Osteoblast (primary cell): ENCODE measurements at regions not wholly inside any gene's neighbourhood (a gene's known extent, or its start where the extent isn't known, plus 50 kb on each side); places are given as distances from the start of the nearest gene placed in this dataset.

Experiments
- DNase-seq: peaks from one replicate; pipeline ENCODE4 v3.0.0; 2011; ENCODE audit warnings: low spot score, mixed read lengths; ENCODE audit not compliant: insufficient read length; ENCODE audit errors: missing footprints
- H2AFZ ChIP-seq: 2 replicates; pipeline ENCODE4 v1.6.0; 2011; ENCODE audit warnings: mild to moderate bottlenecking, low read length
- H3K27ac ChIP-seq: 2 replicates; pipeline ENCODE4 v1.5.1; 2011; ENCODE audit warnings: mild to moderate bottlenecking, low read depth, low read length, moderate library complexity
- H3K27me3 ChIP-seq: 2 replicates; pipeline ENCODE4 v1.6.0; 2012; ENCODE audit warnings: mild to moderate bottlenecking, control low read depth, inconsistent platforms, low read length, moderate library complexity; ENCODE audit not compliant: insufficient read depth
- H3K36me3 ChIP-seq: 2 replicates; pipeline ENCODE4 v1.5.1; 2011; ENCODE audit warnings: mild to moderate bottlenecking, low read length, control low read depth, moderate library complexity; ENCODE audit not compliant: insufficient read depth
- H3K4me1 ChIP-seq: 2 replicates; pipeline ENCODE4 v1.5.1; 2011; ENCODE audit warnings: mild to moderate bottlenecking, low read length, control low read depth, moderate library complexity; ENCODE audit not compliant: insufficient read depth
- H3K4me2 ChIP-seq: 2 replicates; pipeline ENCODE4 v1.6.0; 2011; ENCODE audit warnings: mild to moderate bottlenecking, low read length; ENCODE audit not compliant: insufficient read depth
- H3K4me3 ChIP-seq: fragments of 200-600 bp; sonication (generic); 3 replicates; pipeline ENCODE4 v1.5.1; 2012; ENCODE audit warnings: mild to moderate bottlenecking, low read length, inconsistent platforms; ENCODE audit not compliant: insufficient read depth
- H3K79me2 ChIP-seq: 2 replicates; pipeline ENCODE4 v1.6.0; 2012; ENCODE audit warnings: mild to moderate bottlenecking, low read length, control low read depth, inconsistent platforms; ENCODE audit not compliant: insufficient read depth
- H3K9me3 ChIP-seq: 2 replicates; pipeline ENCODE4 v1.5.1; 2011; ENCODE audit warnings: low read depth, low read length, control low read depth
- H4K20me1 ChIP-seq: 2 replicates; pipeline ENCODE4 v1.6.0; 2012; ENCODE audit warnings: mild to moderate bottlenecking, low read length, control low read depth; ENCODE audit not compliant: insufficient read depth
- TF ChIP-seq, protein P1 (sequence below): IDR thresholded peaks from 2 replicates; pipeline ENCODE4 v1.5.1; 2011; ENCODE audit warnings: mild to moderate bottlenecking, low read depth, low read length, moderate library complexity; ENCODE audit errors: extremely low read depth

DNA sequence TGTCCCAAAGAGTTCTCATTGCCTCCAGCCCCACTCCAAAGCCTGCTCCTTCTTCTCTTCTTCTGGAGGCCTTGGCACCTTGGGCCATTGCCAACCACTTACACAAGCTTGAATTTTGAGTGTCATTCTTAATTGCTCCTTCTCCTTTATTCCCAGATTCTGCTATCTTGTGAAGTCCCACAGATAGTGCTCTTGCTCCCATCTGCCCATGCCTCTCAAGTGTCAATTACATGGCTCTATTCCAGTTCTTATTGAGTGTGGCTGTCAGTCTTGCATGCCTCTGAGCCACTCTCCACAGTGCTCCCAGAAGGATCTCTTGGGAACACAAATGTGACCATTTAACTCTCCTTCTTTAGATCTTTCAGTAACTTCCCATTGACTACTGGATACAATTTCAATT is 117.3 kb upstream of the SFRP2 start:
- Histone ChIP-seq H3K79me2 (no peaks in the 10 kb centered on the region), H3K27me3 (no peaks in the 10 kb centered on the region), H4K20me1 (no peaks in the 10 kb centered on the region), H3K4me1 (no peaks in the 10 kb centered on the region), H2AFZ (no peak overlapping the region), H3K36me3 (no peaks in the 10 kb centered on the region), H3K4me3 (no peak overlapping the region), H3K9me3 (no peaks in the 10 kb centered on the region), H3K27ac (no peak overlapping the region), H3K4me2 (no peak overlapping the region)
- TF ChIP-seq, protein P1, sequence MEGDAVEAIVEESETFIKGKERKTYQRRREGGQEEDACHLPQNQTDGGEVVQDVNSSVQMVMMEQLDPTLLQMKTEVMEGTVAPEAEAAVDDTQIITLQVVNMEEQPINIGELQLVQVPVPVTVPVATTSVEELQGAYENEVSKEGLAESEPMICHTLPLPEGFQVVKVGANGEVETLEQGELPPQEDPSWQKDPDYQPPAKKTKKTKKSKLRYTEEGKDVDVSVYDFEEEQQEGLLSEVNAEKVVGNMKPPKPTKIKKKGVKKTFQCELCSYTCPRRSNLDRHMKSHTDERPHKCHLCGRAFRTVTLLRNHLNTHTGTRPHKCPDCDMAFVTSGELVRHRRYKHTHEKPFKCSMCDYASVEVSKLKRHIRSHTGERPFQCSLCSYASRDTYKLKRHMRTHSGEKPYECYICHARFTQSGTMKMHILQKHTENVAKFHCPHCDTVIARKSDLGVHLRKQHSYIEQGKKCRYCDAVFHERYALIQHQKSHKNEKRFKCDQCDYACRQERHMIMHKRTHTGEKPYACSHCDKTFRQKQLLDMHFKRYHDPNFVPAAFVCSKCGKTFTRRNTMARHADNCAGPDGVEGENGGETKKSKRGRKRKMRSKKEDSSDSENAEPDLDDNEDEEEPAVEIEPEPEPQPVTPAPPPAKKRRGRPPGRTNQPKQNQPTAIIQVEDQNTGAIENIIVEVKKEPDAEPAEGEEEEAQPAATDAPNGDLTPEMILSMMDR: no peak
- no peak for DNase-seq

DNA sequence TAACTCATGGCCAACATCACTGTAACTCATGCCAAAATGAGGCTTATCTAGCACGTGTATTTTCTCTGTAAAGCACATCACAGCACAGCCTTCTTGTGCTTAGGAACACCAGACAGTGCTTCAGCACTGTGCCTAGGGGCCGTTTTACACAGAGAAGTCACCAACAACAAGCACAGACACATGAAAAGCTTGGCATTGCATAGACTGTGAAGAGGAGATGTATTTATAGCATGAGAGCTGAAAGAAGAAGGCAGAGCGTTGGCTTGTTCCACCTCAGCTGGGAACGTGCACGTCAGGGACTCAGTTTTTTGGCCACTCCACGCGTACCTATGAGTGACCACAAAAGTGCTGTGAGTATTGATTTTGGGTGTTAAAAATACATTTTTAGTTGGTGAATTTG is 116.3 kb upstream of the SFRP2 start:
- H3K27ac ChIP-seq: no peak overlapping the region
- no peaks in the 10 kb centered on the region for H3K27me3 ChIP-seq
- H3K4me1 ChIP-seq: no peaks in the 10 kb centered on the region
- H3K36me3 ChIP-seq: no peaks in the 10 kb centered on the region
- H3K79me2 ChIP-seq: no peaks in the 10 kb centered on the region
- H2AFZ ChIP-seq: no peak overlapping the region
- H3K4me2 ChIP-seq: no peak overlapping the region
- TF ChIP-seq, protein P1: no peak
- DNase-seq: no peak
- no peaks in the 10 kb centered on the region for H3K9me3 ChIP-seq
- no peak overlapping the region for H3K4me3 ChIP-seq
- no peaks in the 10 kb centered on the region for H4K20me1 ChIP-seq

DNA sequence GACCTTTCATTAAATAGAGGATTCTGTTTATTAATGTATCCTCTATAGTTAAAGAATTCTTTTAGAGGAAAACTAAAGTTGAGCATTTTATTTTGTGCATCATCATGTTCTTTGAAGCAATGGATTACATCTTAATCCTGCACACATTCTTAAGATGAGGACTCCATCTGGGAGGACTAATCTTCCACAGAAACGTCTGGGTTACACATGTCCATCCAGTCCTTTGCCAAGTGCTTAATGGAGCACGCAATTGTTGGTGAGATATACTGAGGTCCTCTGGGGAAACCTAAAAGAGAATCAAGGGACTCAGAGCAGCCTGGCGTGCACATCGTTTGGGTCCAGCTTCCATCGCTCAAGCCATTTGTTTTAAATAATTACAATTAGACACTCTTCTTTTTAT is 115.1 kb upstream of the SFRP2 start:
- Histone ChIP-seq H3K4me1 (no peaks in the 10 kb centered on the region), H3K36me3 (no peaks in the 10 kb centered on the region), H3K9me3 (no peaks in the 10 kb centered on the region), H3K27ac (no peak overlapping the region), H3K4me2 (no peak overlapping the region), H3K27me3 (no peaks in the 10 kb centered on the region), H2AFZ (no peak overlapping the region), H3K79me2 (no peaks in the 10 kb centered on the region), H3K4me3 (no peak overlapping the region), H4K20me1 (no peaks in the 10 kb centered on the region)
- DNase-seq: no peak
- TF ChIP-seq, protein P1: no peak

DNA sequence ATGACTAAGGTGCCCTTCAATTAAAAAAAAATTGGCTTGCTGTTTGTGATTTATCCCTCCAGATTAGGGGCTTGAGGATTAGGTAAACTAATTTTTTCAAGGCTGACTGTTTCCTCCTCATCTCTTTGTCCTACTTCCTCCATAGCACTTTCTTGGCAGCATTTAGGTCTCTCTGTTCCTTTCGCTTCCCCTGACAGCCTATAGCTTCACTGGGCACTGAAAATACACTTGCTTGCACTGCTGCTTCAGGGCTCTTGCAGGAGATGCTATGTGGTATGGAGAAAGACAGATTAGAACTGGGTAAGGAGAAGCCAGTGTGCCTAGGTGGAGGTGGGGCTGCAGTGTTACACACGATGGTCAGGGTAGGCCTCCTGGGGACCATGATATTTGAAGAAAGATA is 112.3 kb upstream of the SFRP2 start:
- H2AFZ ChIP-seq: no peak overlapping the region
- H3K36me3 ChIP-seq: no peaks in the 10 kb centered on the region
- H4K20me1 ChIP-seq: no peaks in the 10 kb centered on the region
- H3K9me3 ChIP-seq: no peaks in the 10 kb centered on the region
- no peaks in the 10 kb centered on the region for H3K4me1 ChIP-seq
- H3K79me2 ChIP-seq: no peaks in the 10 kb centered on the region
- no peaks in the 10 kb centered on the region for H3K27me3 ChIP-seq
- no peak overlapping the region for H3K4me2 ChIP-seq
- no peak for DNase-seq
- TF ChIP-seq, protein P1: no peak
- H3K4me3 ChIP-seq: no peak overlapping the region
- H3K27ac ChIP-seq: no peak overlapping the region
